Spleen (tissue), 11 donors: ENCODE measurements at regions not wholly inside any gene's neighbourhood (a gene's known extent, or its start where the extent isn't known, plus 50 kb on each side); places are given as distances from the start of the nearest gene placed in this dataset.

Experiments used
- DNase-seq: peaks from one replicate; pipeline ENCODE4 v3.0.0-alpha.2; 2020
- H3K27ac ChIP-seq, 8 donors: fragments of 200-600 bp; sonication (generic) in 7 of 8; 1 replicate in 4 of 8; 2 replicates in 4 of 8; pipeline versions ENCODE4 v1.5.0 to v1.8.0; 2016 to 2021; ENCODE audit warnings: inconsistent platforms in 4 of 8, mild to moderate bottlenecking in 4 of 8, moderate library complexity in 1 of 8
- H3K27me3 ChIP-seq, 7 donors: fragments of 200-600 bp; sonication (generic) in 6 of 7; replicated peaks in 1 of 7; 1 replicate in 4 of 7; 2 replicates in 3 of 7; pipeline versions ENCODE4 v1.5.0 to v1.8.0; 2016 to 2021; ENCODE audit warnings: inconsistent platforms in 3 of 7, mild to moderate bottlenecking in 1 of 7
- H3K36me3 ChIP-seq, 6 donors: fragments of 200-600 bp; sonication (generic) in 5 of 6; 1 replicate in 4 of 6; 2 replicates in 2 of 6; pipeline versions ENCODE4 v1.5.0 to v1.8.0; 2016 to 2021; ENCODE audit warnings: inconsistent platforms in 2 of 6
- H3K4me1 ChIP-seq, 6 donors: fragments of 200-600 bp; sonication (generic) in 5 of 6; 1 replicate in 3 of 6; 2 replicates in 3 of 6; pipeline versions ENCODE4 v1.5.0 to v1.8.0; 2016 to 2021; ENCODE audit warnings: inconsistent platforms in 3 of 6
- H3K4me3 ChIP-seq, 8 donors: fragments of 200-600 bp; sonication (generic) in 7 of 8; 1 replicate in 4 of 8; 2 replicates in 4 of 8; pipeline versions ENCODE4 v1.5.0 to v1.8.0; 2016 to 2021; ENCODE audit warnings: inconsistent platforms in 4 of 8, mild to moderate bottlenecking in 4 of 8, moderate library complexity in 2 of 8
- H3K9me3 ChIP-seq, 8 donors: fragments of 200-600 bp; sonication (generic) in 7 of 8; 1 replicate in 4 of 8; 2 replicates in 4 of 8; pipeline versions ENCODE4 v1.5.0 to v1.8.0; 2016 to 2021; ENCODE audit warnings: inconsistent platforms in 4 of 8
- POLR2A ChIP-seq, 3 donors: fragments of 450-650 bp; IDR thresholded peaks; one replicate each; pipeline ENCODE4 v1.5.1; 2017; ENCODE audit warnings: antibody characterized with exemption in 3 of 3, mild to moderate bottlenecking in 1 of 3
- POLR2AphosphoS5 ChIP-seq, 3 donors: sonication (generic); formaldehyde crosslinking; IDR thresholded peaks; one replicate each; pipeline ENCODE4 v1.5.1; 2017; ENCODE audit warnings: antibody characterized with exemption in 3 of 3
- WGBS, 5 donors: extraction: QIAGEN DNeasy Blood & Tissue Kit in 3 of 5; methylation state at CpG; one replicate each; pipeline versions ENCODE4 v1.1.5 to v1.1.7; 2013 to 2018; 5-methylcytosine and 5-hydroxymethylcytosine counted together
- intact Hi-C: fragments of 100-400 bp; cut with DNase I; formaldehyde crosslinking; loops from one replicate; pipeline ENCODE4 v1.15.0; 2023; ENCODE audit warnings: low total_unique reads
- TF ChIP-seq, protein P1 (sequence below), 11 experiments: fragments of 200-600 bp in 7 of 11; fragments of 450-650 bp in 4 of 11; sonication (generic) in 4 of 11; IDR thresholded peaks in 8 of 11; conservative IDR thresholded peaks in 3 of 11; 1 replicate in 7 of 11; 2 replicates in 4 of 11; pipeline versions ENCODE4 v1.4.0 to v1.8.0; 2016 to 2021; ENCODE audit warnings: antibody characterized with exemption in 11 of 11, inconsistent platforms in 4 of 11, mild to moderate bottlenecking in 1 of 11
- donor health status: healthy with polysubstance abuse.
- donor health status: DM: no; HTN: no; CAD: no; lungs with moderate emphysema.
- donor health status: DM: no; HTN: no; CAD: no.
- donor health status: Bipolar disorder and iron deficiency.
- donor health status: healthy.
- donor health status: DM: no; HTN: no; CAD: no.
- donor health status: DM: yes; HTN: yes; CAD: no.

DNA sequence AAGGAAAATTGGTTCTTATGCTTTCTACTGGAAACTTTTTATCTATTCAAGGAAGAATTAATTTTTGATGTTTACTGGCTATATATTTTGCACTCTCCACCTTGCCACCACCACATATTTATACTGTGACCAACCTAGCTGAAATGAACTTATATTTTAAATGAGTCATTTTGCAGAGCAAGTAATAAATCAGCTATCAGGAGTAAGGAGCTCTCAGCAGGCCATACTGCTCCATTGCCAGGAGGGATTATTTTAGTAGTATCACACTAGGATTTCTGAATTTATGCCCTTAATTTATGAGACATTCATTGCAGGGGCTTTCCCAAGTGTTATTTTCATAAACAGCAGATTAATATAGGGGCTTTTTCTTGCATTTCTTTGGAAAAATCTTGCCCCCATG lies 125.8 kb upstream of the CYP1B1 start:
- no peak for DNase-seq
- TF ChIP-seq POLR2A (IDR thresholded peaks at IDR 0.05) (no peak), POLR2AphosphoS5 (IDR thresholded peaks at IDR 0.05) (no peak)
- TF ChIP-seq, protein P1, sequence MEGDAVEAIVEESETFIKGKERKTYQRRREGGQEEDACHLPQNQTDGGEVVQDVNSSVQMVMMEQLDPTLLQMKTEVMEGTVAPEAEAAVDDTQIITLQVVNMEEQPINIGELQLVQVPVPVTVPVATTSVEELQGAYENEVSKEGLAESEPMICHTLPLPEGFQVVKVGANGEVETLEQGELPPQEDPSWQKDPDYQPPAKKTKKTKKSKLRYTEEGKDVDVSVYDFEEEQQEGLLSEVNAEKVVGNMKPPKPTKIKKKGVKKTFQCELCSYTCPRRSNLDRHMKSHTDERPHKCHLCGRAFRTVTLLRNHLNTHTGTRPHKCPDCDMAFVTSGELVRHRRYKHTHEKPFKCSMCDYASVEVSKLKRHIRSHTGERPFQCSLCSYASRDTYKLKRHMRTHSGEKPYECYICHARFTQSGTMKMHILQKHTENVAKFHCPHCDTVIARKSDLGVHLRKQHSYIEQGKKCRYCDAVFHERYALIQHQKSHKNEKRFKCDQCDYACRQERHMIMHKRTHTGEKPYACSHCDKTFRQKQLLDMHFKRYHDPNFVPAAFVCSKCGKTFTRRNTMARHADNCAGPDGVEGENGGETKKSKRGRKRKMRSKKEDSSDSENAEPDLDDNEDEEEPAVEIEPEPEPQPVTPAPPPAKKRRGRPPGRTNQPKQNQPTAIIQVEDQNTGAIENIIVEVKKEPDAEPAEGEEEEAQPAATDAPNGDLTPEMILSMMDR (IDR thresholded peaks at IDR 0.05 in 8 of 11, conservative IDR thresholded peaks at IDR 0.05 in 3 of 11): no peak
- Histone ChIP-seq H3K9me3 (no peaks in the 10 kb centered on the region), H3K27me3 (peaks cover 0 to 22% (median 0%) of the 10 kb centered on the region in 7 donors), H3K4me3 (no peak overlapping the region), H3K4me1 (no peaks in the 10 kb centered on the region), H3K27ac (no peak overlapping the region), H3K36me3 (no peaks in the 10 kb centered on the region)
- intact Hi-C loops: no loop called here

GRCh38 chr2:38200598-38200997 lies 124.6 kb upstream of the CYP1B1 start:
- intact Hi-C loops: no loop called here
- DNase-seq: no peak

GRCh38 chr2:38199127-38199526 lies 123.2 kb upstream of the CYP1B1 start:
- no peak overlapping the region for H3K4me3 ChIP-seq
- no peaks in the 10 kb centered on the region for H3K4me1 ChIP-seq
- peaks cover 0 to 14% (median 0%) of the 10 kb centered on the region in 7 donors for H3K27me3 ChIP-seq
- H3K36me3 ChIP-seq: no peaks in the 10 kb centered on the region
- no peaks in the 10 kb centered on the region for H3K9me3 ChIP-seq
- intact Hi-C loops: no loop called here
- no peak overlapping the region for H3K27ac ChIP-seq
- WGBS, 5 donors: 89 to 100% (median 96%) methylated on average over 1 of the region's 1 CpG
- DNase-seq: no peak
- TF ChIP-seq POLR2A (IDR thresholded peaks at IDR 0.05) (no peak), POLR2AphosphoS5 (IDR thresholded peaks at IDR 0.05) (no peak)
- TF ChIP-seq, protein P1 (IDR thresholded peaks at IDR 0.05 in 8 of 11, conservative IDR thresholded peaks at IDR 0.05 in 3 of 11): no peak

More at GRCh38 chr2:38200598-38200997, 124.6 kb upstream of the CYP1B1 start:
- no peaks in the 10 kb centered on the region for H3K4me1 ChIP-seq
- H3K4me3 ChIP-seq: no peak overlapping the region
- H3K27ac ChIP-seq: no peak overlapping the region
- H3K36me3 ChIP-seq: no peaks in the 10 kb centered on the region
- TF ChIP-seq, protein P1 (IDR thresholded peaks at IDR 0.05 in 8 of 11, conservative IDR thresholded peaks at IDR 0.05 in 3 of 11): no peak
- TF ChIP-seq POLR2AphosphoS5 (IDR thresholded peaks at IDR 0.05) (no peak), POLR2A (IDR thresholded peaks at IDR 0.05) (no peak)
- peaks cover 0 to 22% (median 0%) of the 10 kb centered on the region in 7 donors for H3K27me3 ChIP-seq
- H3K9me3 ChIP-seq: no peaks in the 10 kb centered on the region
- 78 to 87% (median 80%) methylated on average over 3 of the region's 3 CpGs for WGBS, 5 donors

DNA sequence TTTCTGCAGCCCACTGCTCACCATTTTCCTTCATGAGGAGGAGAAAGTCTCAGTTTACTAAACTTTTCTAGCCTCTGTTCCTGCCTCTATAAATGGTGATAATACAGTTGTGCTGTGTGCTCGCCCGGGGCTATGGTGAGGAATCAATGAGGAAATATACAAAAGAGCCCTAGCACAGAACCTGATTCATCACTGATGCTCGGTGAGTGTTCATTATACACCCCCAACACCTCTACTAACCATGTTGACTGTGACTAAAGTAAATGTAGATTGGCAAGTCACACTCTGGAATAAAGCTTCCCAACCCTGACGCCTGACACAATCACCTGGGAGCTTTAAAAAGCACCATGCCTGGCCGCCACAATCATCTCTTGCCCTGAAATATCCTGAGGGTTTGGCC lies 118.8 kb upstream of the CYP1B1 start:
- 85 to 93% (median 87%) methylated on average over 5 of the region's 5 CpGs for WGBS, 5 donors
- TF ChIP-seq POLR2A (IDR thresholded peaks at IDR 0.05): no peak
- no peak for TF ChIP-seq POLR2AphosphoS5 (IDR thresholded peaks at IDR 0.05)
- H3K4me3 ChIP-seq: no peak overlapping the region

DNA sequence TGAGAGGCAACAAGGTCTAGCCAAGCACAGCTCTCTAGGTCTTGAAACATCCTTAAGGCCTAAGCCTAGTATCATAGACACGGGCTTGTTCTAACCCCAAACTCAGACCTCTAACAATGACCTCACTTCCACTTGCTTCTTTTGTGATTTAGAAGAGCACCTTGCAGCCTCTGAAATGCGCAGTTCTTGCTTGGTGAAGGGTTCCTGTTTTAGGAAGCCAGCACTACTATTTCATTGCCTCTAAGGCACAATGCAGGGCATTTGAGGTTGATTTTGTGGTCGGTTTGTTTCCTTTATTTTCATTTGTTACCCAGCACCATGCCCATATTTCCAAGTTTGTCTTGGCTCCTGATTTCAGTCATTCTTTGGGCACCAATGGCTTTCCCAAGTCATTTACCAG lies 117.0 kb upstream of the CYP1B1 start:
- no peak overlapping the region for H3K4me3 ChIP-seq
- no peaks in the 10 kb centered on the region for H3K36me3 ChIP-seq
- H3K4me1 ChIP-seq: no peaks in the 10 kb centered on the region
- no peak overlapping the region for H3K27ac ChIP-seq
- intact Hi-C loops: no loop called here
- 28 to 52% (median 38%) methylated on average over 3 of the region's 3 CpGs for WGBS, 5 donors
- TF ChIP-seq POLR2A (IDR thresholded peaks at IDR 0.05) (no peak), POLR2AphosphoS5 (IDR thresholded peaks at IDR 0.05) (no peak)
- TF ChIP-seq, protein P1 (IDR thresholded peaks at IDR 0.05 in 8 of 11, conservative IDR thresholded peaks at IDR 0.05 in 3 of 11): no peak
- H3K9me3 ChIP-seq: no peaks in the 10 kb centered on the region
- no peaks in the 10 kb centered on the region for H3K27me3 ChIP-seq
- no peak for DNase-seq

More for the DNA sequence above, 118.8 kb upstream of the CYP1B1 start:
- Histone ChIP-seq H3K4me1 (no peaks in the 10 kb centered on the region), H3K27ac (no peak overlapping the region), H3K36me3 (no peaks in the 10 kb centered on the region), H3K27me3 (no peaks in the 10 kb centered on the region), H3K9me3 (no peaks in the 10 kb centered on the region)
- no peak for DNase-seq
- intact Hi-C loops: no loop called here
